GM19328 (cell line): ENCODE measurements at regions not wholly inside any gene's neighbourhood (a gene's known extent, or its start where the extent isn't known, plus 50 kb on each side); places are given as distances from the start of the nearest gene placed in this dataset.

Experiments used
- ATAC-seq: cut with Tn5 transposase; IDR thresholded peaks from one replicate; pipeline ENCODE4 v1.9.1; 2021; ENCODE audit warnings: mild to moderate bottlenecking, moderate library complexity; ENCODE audit not compliant: unreplicated experiment

GRCh38 chr6:18920701-18921100 is 533.6 kb downstream of the RNF144B start:
- no peak for ATAC-seq

DNA sequence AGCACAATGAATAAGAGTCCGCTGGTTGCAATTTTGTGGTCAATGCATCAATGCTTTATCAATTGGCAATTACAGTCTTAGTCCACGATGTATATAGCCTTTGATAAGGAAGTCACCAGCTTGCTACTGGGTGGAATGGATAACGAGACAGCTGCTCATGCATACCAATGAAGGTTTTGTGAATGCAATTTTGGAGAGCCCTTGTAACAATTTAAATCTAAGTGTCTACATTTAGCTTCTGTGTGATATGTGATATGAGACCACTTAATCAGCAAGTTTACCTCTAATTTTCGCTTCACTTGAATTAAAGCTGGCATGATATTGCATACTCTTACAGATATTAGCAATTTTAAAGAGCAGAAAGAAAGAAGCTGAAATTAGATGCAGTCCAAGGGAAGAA is 543.9 kb downstream of the RNF144B start:
- no peak for ATAC-seq

DNA sequence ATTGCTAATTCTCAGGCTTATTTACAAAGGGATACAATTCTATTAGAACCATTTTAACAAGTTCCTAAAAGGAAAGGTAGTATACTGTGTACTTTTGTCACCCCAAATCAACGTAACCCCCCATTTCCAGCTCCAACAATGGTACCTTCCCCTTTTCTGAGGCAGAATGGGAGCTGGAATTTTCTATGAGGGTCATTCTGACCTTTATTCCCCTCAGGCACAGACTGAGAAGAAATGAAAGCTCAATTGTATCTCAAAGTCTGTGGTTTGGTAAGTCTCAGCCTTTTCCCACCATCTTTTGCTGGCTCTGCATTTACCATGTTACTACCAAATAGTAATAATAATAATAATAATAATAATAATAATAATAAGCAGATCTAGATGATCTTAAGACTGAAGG is 571.0 kb downstream of the RNF144B start:
- ATAC-seq, result no peak

DNA sequence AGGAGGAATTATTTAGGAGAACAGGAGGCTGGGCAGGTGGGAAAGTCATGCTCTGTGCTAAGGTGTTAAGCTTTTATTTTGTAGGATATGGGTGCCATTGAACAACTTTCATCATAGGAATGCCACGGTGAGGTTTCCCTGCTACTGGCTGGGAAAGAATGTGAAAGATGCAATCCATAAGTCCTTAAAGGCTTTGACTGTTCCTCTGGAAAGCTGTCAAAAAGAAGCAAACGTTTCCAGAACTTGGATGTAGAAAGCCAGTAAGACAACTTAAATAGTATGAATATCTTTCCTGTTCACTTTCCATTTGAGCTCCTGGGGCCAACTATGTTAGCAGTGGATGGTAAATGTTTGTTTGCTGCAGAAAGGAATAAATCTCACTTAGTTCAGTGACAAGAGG is 574.4 kb downstream of the RNF144B start:
- ATAC-seq, result no peak

- no peak for ATAC-seq
Observed at GRCh38 chr6:18962361-18962905, 575.3 kb downstream of the RNF144B start.

- no peak for ATAC-seq
Observed at GRCh38 chr6:18963439-18963838, 576.3 kb downstream of the RNF144B start.

GRCh38 chr6:18973251-18973650 is 586.1 kb downstream of the RNF144B start:
- ATAC-seq, result no peak

DNA sequence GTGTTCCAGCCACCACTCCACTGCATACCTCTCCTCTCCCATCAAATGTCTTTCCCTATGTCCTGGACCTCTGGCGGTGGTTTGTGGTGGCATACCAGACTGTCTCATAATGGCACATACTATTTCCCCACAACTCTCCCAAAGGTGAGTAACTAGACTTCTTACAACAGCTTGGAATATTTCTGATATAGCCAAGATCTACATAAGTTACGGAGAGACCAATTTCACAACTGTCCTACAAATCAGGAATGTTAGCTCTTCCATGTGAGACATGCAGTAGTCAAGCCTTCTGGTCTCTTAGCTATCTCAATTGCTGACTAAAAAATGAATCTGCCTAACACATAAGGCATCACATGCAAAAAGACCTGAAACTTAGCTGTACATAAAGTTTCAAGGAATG is 588.9 kb downstream of the RNF144B start:
- no peak for ATAC-seq

DNA sequence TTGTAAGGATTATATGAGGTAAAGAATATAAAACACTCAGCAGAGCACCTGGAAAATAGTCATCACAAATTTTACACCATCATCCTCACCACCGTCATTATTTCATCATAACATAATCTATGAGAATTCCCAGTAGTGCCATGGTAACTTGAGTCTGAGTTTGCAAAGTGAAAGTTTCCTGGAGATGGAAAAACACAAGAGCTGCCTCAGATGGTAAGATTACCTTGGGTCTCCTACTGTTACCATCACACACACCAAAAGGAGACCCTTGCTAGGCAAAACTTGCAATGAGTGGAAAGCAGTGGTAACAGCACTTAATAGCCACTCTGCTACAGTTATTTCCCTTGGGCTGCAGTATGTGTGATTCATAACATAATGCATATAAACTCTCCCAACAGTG is 589.8 kb downstream of the RNF144B start:
- no peak for ATAC-seq

- no peak for ATAC-seq
Observed at GRCh38 chr6:18978337-18979128, 591.4 kb downstream of the RNF144B start.

DNA sequence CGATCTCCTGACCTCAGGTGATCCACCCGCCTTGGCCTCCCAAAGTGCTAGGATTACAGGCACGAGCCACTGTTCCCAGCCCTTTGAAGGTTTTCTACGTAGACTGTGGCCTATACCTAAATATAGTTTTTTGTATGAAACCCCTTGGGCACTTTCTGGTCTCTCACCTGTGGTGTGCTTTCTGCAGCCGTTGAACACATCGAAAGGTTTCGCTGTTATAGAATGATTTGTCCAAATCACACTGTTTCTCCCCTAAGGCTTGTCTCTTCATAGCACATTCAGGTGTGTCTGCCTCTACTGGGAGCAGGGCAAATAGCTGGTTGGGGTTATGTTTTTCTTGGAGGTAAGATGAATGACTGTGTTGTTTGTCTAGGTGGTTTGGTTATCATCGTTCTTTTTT is 597.9 kb downstream of the RNF144B start:
- no peak for ATAC-seq

DNA sequence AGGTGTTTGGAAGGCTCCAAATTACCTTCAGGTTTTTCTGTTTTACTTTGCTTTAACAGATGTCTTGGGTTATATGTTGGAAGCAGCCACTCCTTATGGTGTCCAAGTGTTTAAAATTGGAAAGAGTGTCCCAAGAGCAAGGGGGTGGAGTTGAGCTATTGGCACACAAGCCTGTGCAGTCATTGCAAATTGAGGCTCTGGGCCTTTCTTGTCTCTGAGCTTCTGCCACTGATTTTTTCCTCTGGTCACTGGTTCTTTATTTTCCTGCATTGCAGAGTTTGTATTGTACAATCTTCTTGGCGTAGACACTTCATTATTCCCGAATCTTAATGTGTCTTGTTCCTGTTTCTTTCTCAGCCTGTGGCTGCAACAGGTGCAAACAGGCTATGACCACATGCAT is 598.8 kb downstream of the RNF144B start:
- no peak for ATAC-seq

GRCh38 chr6:18988636-18989035 is 601.5 kb downstream of the RNF144B start:
- no peak for ATAC-seq

- peak; percentile 80 for ATAC-seq
Observed at GRCh38 chr6:18990059-18990978, 603.2 kb downstream of the RNF144B start.

- peak; percentile 97 for ATAC-seq
Observed at GRCh38 chr6:18997375-18997826, 610.3 kb downstream of the RNF144B start.

DNA sequence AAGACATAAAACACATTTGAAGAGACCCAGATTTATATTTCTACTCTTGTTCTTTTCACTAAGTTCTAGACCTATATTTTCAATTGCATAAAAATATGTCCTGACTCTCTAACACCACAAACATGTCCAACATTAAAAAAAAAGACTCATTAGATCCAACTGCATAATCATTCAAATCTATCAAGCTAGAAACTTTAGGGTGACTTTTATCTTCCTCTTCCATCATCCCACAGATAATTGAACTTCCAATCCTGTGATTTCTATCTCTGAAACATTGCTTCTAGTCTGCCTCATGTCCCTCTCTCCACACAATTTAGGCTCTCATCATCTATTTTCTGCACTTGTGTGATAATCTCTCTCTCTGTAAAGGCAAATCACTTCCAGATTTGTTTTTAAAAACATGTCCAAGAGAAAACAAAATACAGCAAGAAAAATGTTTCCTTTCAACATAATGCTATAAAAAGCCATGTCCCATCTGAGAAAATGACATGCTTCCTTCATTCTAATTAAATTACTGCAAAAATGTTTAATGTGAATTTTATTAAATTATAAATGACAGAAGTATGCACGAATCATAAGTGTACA is 615.9 kb downstream of the RNF144B start:
- ATAC-seq, result no peak

- ATAC-seq, result no peak
Observed at GRCh38 chr6:19004176-19004575, 617.0 kb downstream of the RNF144B start.

GRCh38 chr6:19009769-19010168 is 622.6 kb downstream of the RNF144B start:
- no peak for ATAC-seq

- no peak for ATAC-seq
Observed at GRCh38 chr6:19013026-19013705, 626.0 kb downstream of the RNF144B start.

DNA sequence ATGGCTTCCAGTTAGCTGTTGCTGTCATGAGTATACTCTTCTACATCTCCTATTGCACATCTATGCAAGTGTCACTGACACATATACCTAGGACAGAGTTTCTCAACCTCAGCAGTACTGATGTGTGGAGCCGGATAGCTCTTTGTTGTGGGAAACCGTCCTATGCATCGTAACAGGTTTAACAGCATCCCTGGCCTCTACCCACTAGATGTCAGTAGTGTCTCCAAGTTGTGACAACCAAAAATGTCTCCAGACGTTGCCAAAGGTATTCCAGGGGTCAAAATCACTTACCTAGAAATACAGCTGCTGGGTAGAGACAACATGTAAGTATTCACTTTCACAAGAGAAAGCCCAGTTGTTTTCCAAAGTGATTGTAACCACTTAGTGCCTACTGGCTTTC is 637.6 kb downstream of the RNF144B start:
- no peak for ATAC-seq

- ATAC-seq, result no peak
Observed at GRCh38 chr6:19028201-19028600, 641.1 kb downstream of the RNF144B start.
